Astrocyte of the cerebellum (primary cell): ENCODE measurements at regions not wholly inside any gene's neighbourhood (a gene's known extent, or its start where the extent isn't known, plus 50 kb on each side); places are given as distances from the start of the nearest gene placed in this dataset.

Experiments
- DNase-seq: peaks from one replicate; pipeline ENCODE4 v3.0.0-alpha.2; 2011; ENCODE audit warnings: low read depth
- H3K4me3 ChIP-seq: 2 replicates; pipeline ENCODE4 v1.5.1; 2011; ENCODE audit warnings: mild to moderate bottlenecking, low read depth, low read length, moderate library complexity
- CTCF ChIP-seq: IDR thresholded peaks from 2 replicates; pipeline ENCODE4 v1.5.1; 2012; ENCODE audit warnings: low read length, low read depth, moderate library complexity, mild to moderate bottlenecking; ENCODE audit errors: missing control alignments
- in situ Hi-C: cut with HindIII; loops from 2 replicates; pipeline ENCODE4 v1.10.0; 2017; ENCODE audit warnings: low sequenced_read_pairs

GRCh38 chr3:68059628-68060152 is 405.3 kb upstream of the SUCLG2 start:
- in situ Hi-C loops = no loop called here
- H3K4me3 ChIP-seq = no peak overlapping the region
- no peak for TF ChIP-seq CTCF
- no peak for DNase-seq

- no peak overlapping the region for H3K4me3 ChIP-seq
- no peak for DNase-seq
- TF ChIP-seq CTCF = no peak
- in situ Hi-C loops = no loop called here
Observed at GRCh38 chr3:68057637-68058320, 403.4 kb upstream of the SUCLG2 start.

GRCh38 chr3:68056556-68056955 is 402.1 kb upstream of the SUCLG2 start:
- no peak for TF ChIP-seq CTCF
- DNase-seq = no peak
- no peak overlapping the region for H3K4me3 ChIP-seq
- in situ Hi-C loops = no loop called here

- DNase-seq = no peak
- no peak overlapping the region for H3K4me3 ChIP-seq
- in situ Hi-C loops = no loop called here
- no peak for TF ChIP-seq CTCF
Observed at GRCh38 chr3:68055215-68055614, 400.8 kb upstream of the SUCLG2 start.

GRCh38 chr3:68049776-68050175 is 395.4 kb upstream of the SUCLG2 start:
- in situ Hi-C loops = no loop called here
- no peak for TF ChIP-seq CTCF
- no peak overlapping the region for H3K4me3 ChIP-seq
- DNase-seq = no peak

- H3K4me3 ChIP-seq = no peak overlapping the region
- TF ChIP-seq CTCF = no peak
- in situ Hi-C loops = no loop called here
- no peak for DNase-seq
Observed at GRCh38 chr3:68045976-68046375, 391.6 kb upstream of the SUCLG2 start.
